Hepatocyte (in vitro differentiated cells): ENCODE measurements at regions not wholly inside any gene's neighbourhood (a gene's known extent, or its start where the extent isn't known, plus 50 kb on each side); places are given as distances from the start of the nearest gene placed in this dataset.

ENCODE experiments used
- EZH2 ChIP-seq: fragments of 200-600 bp; sonication (generic); IDR thresholded peaks from 2 replicates; pipeline ENCODE4 v1.6.1; 2016; ENCODE audit warnings: antibody characterized with exemption, mild to moderate bottlenecking, borderline replicate concordance
- TF ChIP-seq, protein P1 (sequence below): fragments of 200-600 bp; sonication (generic); IDR thresholded peaks from 2 replicates; pipeline ENCODE4 v1.5.1; 2016; ENCODE audit warnings: antibody characterized with exemption, mild to moderate bottlenecking; ENCODE audit not compliant: poor library complexity

DNA sequence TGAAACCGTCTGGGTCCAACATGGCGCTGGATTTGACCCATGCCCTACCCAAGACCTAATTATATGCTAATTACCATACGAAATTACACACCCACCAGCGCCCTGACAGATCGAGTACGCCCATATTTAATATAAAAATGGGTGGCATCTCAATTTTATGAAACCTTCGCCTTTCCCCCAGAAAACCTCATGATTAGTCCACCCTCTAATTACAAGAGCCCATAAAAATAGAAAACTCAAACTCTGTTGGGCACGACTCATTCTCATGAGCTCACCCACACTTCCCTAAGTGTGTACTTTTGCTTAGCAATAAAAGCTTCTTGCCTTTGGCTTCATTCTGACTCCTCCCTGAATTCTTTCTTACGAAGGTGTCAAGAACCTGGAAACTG is 136.4 kb downstream of the OR2B2 start:
- TF ChIP-seq, protein P1, sequence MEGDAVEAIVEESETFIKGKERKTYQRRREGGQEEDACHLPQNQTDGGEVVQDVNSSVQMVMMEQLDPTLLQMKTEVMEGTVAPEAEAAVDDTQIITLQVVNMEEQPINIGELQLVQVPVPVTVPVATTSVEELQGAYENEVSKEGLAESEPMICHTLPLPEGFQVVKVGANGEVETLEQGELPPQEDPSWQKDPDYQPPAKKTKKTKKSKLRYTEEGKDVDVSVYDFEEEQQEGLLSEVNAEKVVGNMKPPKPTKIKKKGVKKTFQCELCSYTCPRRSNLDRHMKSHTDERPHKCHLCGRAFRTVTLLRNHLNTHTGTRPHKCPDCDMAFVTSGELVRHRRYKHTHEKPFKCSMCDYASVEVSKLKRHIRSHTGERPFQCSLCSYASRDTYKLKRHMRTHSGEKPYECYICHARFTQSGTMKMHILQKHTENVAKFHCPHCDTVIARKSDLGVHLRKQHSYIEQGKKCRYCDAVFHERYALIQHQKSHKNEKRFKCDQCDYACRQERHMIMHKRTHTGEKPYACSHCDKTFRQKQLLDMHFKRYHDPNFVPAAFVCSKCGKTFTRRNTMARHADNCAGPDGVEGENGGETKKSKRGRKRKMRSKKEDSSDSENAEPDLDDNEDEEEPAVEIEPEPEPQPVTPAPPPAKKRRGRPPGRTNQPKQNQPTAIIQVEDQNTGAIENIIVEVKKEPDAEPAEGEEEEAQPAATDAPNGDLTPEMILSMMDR: no peak
- TF ChIP-seq EZH2: no peak
